ENCODE measurements at regions not wholly inside any gene's neighbourhood (a gene's known extent, or its start where the extent isn't known, plus 50 kb on each side); places are given as distances from the start of the nearest gene placed in this dataset.
"Not testable (repeated sequence)": the region's sequence is repeated elsewhere in the genome, so short reads cannot be mapped to it uniquely, and the experiment has no call there.

GRCh38 chr4:63193029-63193428 is 1216.2 kb downstream of the TECRL start:
- H3K9me3 ChIP-seq; H3K9ac ChIP-seq; POLR2A ChIA-PET; H3K4me3 ChIP-seq (ENCODE audit: low read depth in 2 of 2, low read length in 1 of 2); H3K36me3 ChIP-seq (replicated peaks in 1 of 2; ENCODE audit: control insufficient read depth in 1 of 2, insufficient read depth in 2 of 2, low read length in 1 of 2); H3K4me1 ChIP-seq (ENCODE audit: control insufficient read depth in 1 of 2, insufficient read depth in 2 of 2, low read depth in 1 of 2, low read length in 1 of 2); H3F3A ChIP-seq (replicated peaks; ENCODE audit: insufficient read depth); H3K27me3 ChIP-seq (ENCODE audit: insufficient read depth); H2AFZ ChIP-seq (ENCODE audit: low read depth); H4K20me1 ChIP-seq (ENCODE audit: insufficient read depth); H3K27ac ChIP-seq (ENCODE audit: low read depth in 2 of 2, low read length in 1 of 2); H3K9me2 ChIP-seq; CTCF ChIA-PET; H3K79me2 ChIP-seq (ENCODE audit: insufficient read depth); DNase-seq; H3K4me2 ChIP-seq: not testable (repeated sequence)
- WGBS (ENCODE audit: low lambda C conversion rate) = 65% methylated on average over 3 of the region's 3 CpGs

GRCh38 chr4:63171341-63171740 is 1237.9 kb downstream of the TECRL start:
- no peak overlapping the region for H2AFZ ChIP-seq (ENCODE audit: low read depth)
- no peak overlapping the region for H3K4me2 ChIP-seq
- POLR2A ChIA-PET = no interaction called here
- H3K9me3 ChIP-seq = no peaks in the 10 kb centered on the region
- 22% methylated on average over 2 of the region's 2 CpGs for WGBS (ENCODE audit: low lambda C conversion rate)
- no peaks in the 10 kb centered on the region for H3K36me3 ChIP-seq (replicated peaks in 1 of 2; ENCODE audit: control insufficient read depth in 1 of 2, insufficient read depth in 2 of 2, low read length in 1 of 2)
- no peaks in the 10 kb centered on the region for H3K79me2 ChIP-seq (ENCODE audit: insufficient read depth)
- no peaks in the 10 kb centered on the region for H3F3A ChIP-seq (replicated peaks; ENCODE audit: insufficient read depth)
- CTCF ChIA-PET = interaction anchor here (0.7 kb wide), 1 partner anchor 18 kb away, joined by 3 read pairs; no protein-coding TSS in a partner anchor
- H3K4me3 ChIP-seq (ENCODE audit: low read depth in 2 of 2, low read length in 1 of 2) = no peak overlapping the region
- H3K27ac ChIP-seq (ENCODE audit: low read depth in 2 of 2, low read length in 1 of 2) = no peak overlapping the region
- H3K9me2 ChIP-seq = no peaks in the 10 kb centered on the region
- no peaks in the 10 kb centered on the region for H3K4me1 ChIP-seq (ENCODE audit: control insufficient read depth in 1 of 2, insufficient read depth in 2 of 2, low read depth in 1 of 2, low read length in 1 of 2)
- no peak overlapping the region for H3K9ac ChIP-seq
- H3K27me3 ChIP-seq (ENCODE audit: insufficient read depth) = no peaks in the 10 kb centered on the region
- no peaks in the 10 kb centered on the region for H4K20me1 ChIP-seq (ENCODE audit: insufficient read depth)
- no peak for DNase-seq
- no peak for TF ChIP-seq SIN3A (IDR thresholded peaks at IDR 0.05; ENCODE audit: borderline replicate concordance, low read depth, low read length)
- TF ChIP-seq PBX3 (IDR thresholded peaks at IDR 0.05) = no peak
- TF ChIP-seq EP300 (IDR thresholded peaks at IDR 0.05; ENCODE audit: borderline replicate concordance in 1 of 2, low read depth in 1 of 2, low read length in 1 of 2) = no peak
- TF ChIP-seq JUND (IDR thresholded peaks at IDR 0.05) = no peak
- no peak for TF ChIP-seq CTCF (IDR thresholded peaks at IDR 0.05)
- TF ChIP-seq USF2 (IDR thresholded peaks at IDR 0.05; ENCODE audit: borderline replicate concordance, low read depth, low read length) = no peak
- no peak for TF ChIP-seq RFX5 (IDR thresholded peaks at IDR 0.05; ENCODE audit: low read length)
- TF ChIP-seq FOXJ3 (CRISPR knock-in tag; IDR thresholded peaks at IDR 0.05) = no peak
- no peak for TF ChIP-seq MXI1 (IDR thresholded peaks at IDR 0.05; ENCODE audit: low read depth, low read length)
- no peak for TF ChIP-seq USF1 (IDR thresholded peaks at IDR 0.05; ENCODE audit: borderline replicate concordance, low read depth)
- no peak for TF ChIP-seq NRF1 (IDR thresholded peaks at IDR 0.05; ENCODE audit: low read depth, low read length)
- TF ChIP-seq CHD2 (IDR thresholded peaks at IDR 0.05; ENCODE audit: low read length, partially characterized antibody) = no peak
- TF ChIP-seq IRF3 (IDR thresholded peaks at IDR 0.05; ENCODE audit: low read depth, low read length) = no peak
- no peak for TF ChIP-seq TAF1 (IDR thresholded peaks at IDR 0.05; ENCODE audit: borderline replicate concordance, low read depth, low read length)
- TF ChIP-seq REST (IDR thresholded peaks at IDR 0.05; ENCODE audit: low read depth, low read length) = no peak
- TF ChIP-seq RAD21 (IDR thresholded peaks at IDR 0.05; ENCODE audit: low read length) = no peak
- TF ChIP-seq TEAD4 (IDR thresholded peaks at IDR 0.05; ENCODE audit: borderline replicate concordance, insufficient read depth) = no peak
- TF ChIP-seq MEF2A (IDR thresholded peaks at IDR 0.05; ENCODE audit: borderline replicate concordance, low read depth) = no peak
